ENCODE measurements at regions not wholly inside any gene's neighbourhood (a gene's known extent, or its start where the extent isn't known, plus 50 kb on each side); places are given as distances from the start of the nearest gene placed in this dataset.

GRCh38 chr7:121486590-121486989 is 90.5 kb upstream of the FAM3C start:
- no peak overlapping the region for H3K4me3 ChIP-seq (ENCODE audit: low read length, poor library complexity, severe bottlenecking)
- H3K4me1 ChIP-seq (ENCODE audit: insufficient read depth, low read length, poor library complexity, severe bottlenecking): no peaks in the 10 kb centered on the region
- no peaks in the 10 kb centered on the region for H3K79me2 ChIP-seq (ENCODE audit: insufficient read depth, low read length)
- no peak for TF ChIP-seq CTCF (conservative IDR thresholded peaks at IDR 0.05; ENCODE audit: low read length)
- TF ChIP-seq EZH2phosphoT487 (IDR thresholded peaks at IDR 0.05; ENCODE audit: borderline replicate concordance): no peak
- H3K4me2 ChIP-seq (ENCODE audit: low read depth, low read length, poor library complexity, severe bottlenecking): no peak overlapping the region
- no peaks in the 10 kb centered on the region for H3K9me2 ChIP-seq (replicated peaks; ENCODE audit: low read depth, low read length)
- H4K20me1 ChIP-seq (ENCODE audit: insufficient read depth, low read length, poor library complexity, severe bottlenecking): no peaks in the 10 kb centered on the region
- H3K9ac ChIP-seq (ENCODE audit: low read depth, low read length, poor library complexity, severe bottlenecking): no peak overlapping the region
- no peak overlapping the region for H2AFZ ChIP-seq (ENCODE audit: low read length)
- no peaks in the 10 kb centered on the region for H3K9me3 ChIP-seq (ENCODE audit: insufficient read depth, low read depth, low read length)
- H3K27me3 ChIP-seq (ENCODE audit: insufficient read depth, low read length, poor library complexity, severe bottlenecking): no peaks in the 10 kb centered on the region
- no peaks in the 10 kb centered on the region for H3K36me3 ChIP-seq (ENCODE audit: insufficient read depth, low read length)
- no peaks in the 10 kb centered on the region for H3F3A ChIP-seq (ENCODE audit: low read depth)

GRCh38 chr7:121485467-121486243 is 89.5 kb upstream of the FAM3C start:
- no peak for TF ChIP-seq EZH2phosphoT487 (IDR thresholded peaks at IDR 0.05; ENCODE audit: borderline replicate concordance)
- no peak for TF ChIP-seq CTCF (conservative IDR thresholded peaks at IDR 0.05; ENCODE audit: low read length)
- Histone ChIP-seq H3K4me3 (ENCODE audit: low read length, poor library complexity, severe bottlenecking) (no peak overlapping the region), H3K36me3 (ENCODE audit: insufficient read depth, low read length) (no peaks in the 10 kb centered on the region), H3K4me1 (ENCODE audit: insufficient read depth, low read length, poor library complexity, severe bottlenecking) (no peaks in the 10 kb centered on the region), H3K9ac (ENCODE audit: low read depth, low read length, poor library complexity, severe bottlenecking) (no peak overlapping the region), H2AFZ (ENCODE audit: low read length) (no peak overlapping the region), H3K9me2 (replicated peaks; ENCODE audit: low read depth, low read length) (no peaks in the 10 kb centered on the region), H3K79me2 (ENCODE audit: insufficient read depth, low read length) (no peaks in the 10 kb centered on the region), H3K27me3 (ENCODE audit: insufficient read depth, low read length, poor library complexity, severe bottlenecking) (no peaks in the 10 kb centered on the region), H3K9me3 (ENCODE audit: insufficient read depth, low read depth, low read length) (no peaks in the 10 kb centered on the region), H3F3A (ENCODE audit: low read depth) (no peaks in the 10 kb centered on the region), H4K20me1 (ENCODE audit: insufficient read depth, low read length, poor library complexity, severe bottlenecking) (no peaks in the 10 kb centered on the region), H3K4me2 (ENCODE audit: low read depth, low read length, poor library complexity, severe bottlenecking) (no peak overlapping the region)

GRCh38 chr7:121484089-121484763 is 88.1 kb upstream of the FAM3C start:
- Histone ChIP-seq H3K36me3 (ENCODE audit: insufficient read depth, low read length) (no peaks in the 10 kb centered on the region), H3K4me2 (ENCODE audit: low read depth, low read length, poor library complexity, severe bottlenecking) (no peak overlapping the region), H3K4me3 (ENCODE audit: low read length, poor library complexity, severe bottlenecking) (no peak overlapping the region), H3K9me3 (ENCODE audit: insufficient read depth, low read depth, low read length) (no peaks in the 10 kb centered on the region), H2AFZ (ENCODE audit: low read length) (no peak overlapping the region), H3F3A (ENCODE audit: low read depth) (no peaks in the 10 kb centered on the region), H3K4me1 (ENCODE audit: insufficient read depth, low read length, poor library complexity, severe bottlenecking) (no peaks in the 10 kb centered on the region), H3K9me2 (replicated peaks; ENCODE audit: low read depth, low read length) (no peaks in the 10 kb centered on the region), H3K9ac (ENCODE audit: low read depth, low read length, poor library complexity, severe bottlenecking) (no peak overlapping the region), H3K79me2 (ENCODE audit: insufficient read depth, low read length) (no peaks in the 10 kb centered on the region), H3K27me3 (ENCODE audit: insufficient read depth, low read length, poor library complexity, severe bottlenecking) (no peaks in the 10 kb centered on the region), H4K20me1 (ENCODE audit: insufficient read depth, low read length, poor library complexity, severe bottlenecking) (no peaks in the 10 kb centered on the region)
- TF ChIP-seq EZH2phosphoT487 (IDR thresholded peaks at IDR 0.05; ENCODE audit: borderline replicate concordance): no peak
- TF ChIP-seq CTCF (conservative IDR thresholded peaks at IDR 0.05; ENCODE audit: low read length): no peak

Data from Loucy (cell line).